GM21367 (cell line): ENCODE measurements at regions not wholly inside any gene's neighbourhood (a gene's known extent, or its start where the extent isn't known, plus 50 kb on each side); places are given as distances from the start of the nearest gene placed in this dataset.

Experiments
- ATAC-seq: cut with Tn5 transposase; IDR thresholded peaks from one replicate; pipeline ENCODE4 v1.9.1; 2021; ENCODE audit not compliant: unreplicated experiment

GRCh38 chr10:4013651-4014121, 228.7 kb upstream of the KLF6 start:
- ATAC-seq: no peak

- ATAC-seq: no peak
Measured at GRCh38 chr10:4012848-4013247, 227.8 kb upstream of the KLF6 start.

- no peak for ATAC-seq
Measured at GRCh38 chr10:4011136-4011812, 226.3 kb upstream of the KLF6 start.

GRCh38 chr10:4008676-4009382, 223.8 kb upstream of the KLF6 start:
- no peak for ATAC-seq

GRCh38 chr10:4007771-4008170, 222.8 kb upstream of the KLF6 start:
- ATAC-seq: no peak

GRCh38 chr10:4006858-4007257, 221.8 kb upstream of the KLF6 start:
- ATAC-seq: no peak

GRCh38 chr10:4006051-4006450, 221.0 kb upstream of the KLF6 start:
- ATAC-seq: no peak

GRCh38 chr10:4004990-4005389, 220.0 kb upstream of the KLF6 start:
- no peak for ATAC-seq

GRCh38 chr10:4004144-4004543, 219.1 kb upstream of the KLF6 start:
- no peak for ATAC-seq

- no peak for ATAC-seq
Measured at GRCh38 chr10:4003348-4003973, 218.5 kb upstream of the KLF6 start.

- no peak for ATAC-seq
Measured at GRCh38 chr10:4001811-4002210, 216.8 kb upstream of the KLF6 start.

- ATAC-seq: no peak
Measured at GRCh38 chr10:3999642-4000041, 214.6 kb upstream of the KLF6 start.

GRCh38 chr10:3996697-3997096, 211.7 kb upstream of the KLF6 start:
- ATAC-seq: no peak

- no peak for ATAC-seq
Measured at GRCh38 chr10:3995302-3996210, 210.5 kb upstream of the KLF6 start.

GRCh38 chr10:3992382-3993178, 207.6 kb upstream of the KLF6 start:
- ATAC-seq: no peak

GRCh38 chr10:3990307-3990706, 205.3 kb upstream of the KLF6 start:
- ATAC-seq: no peak

- ATAC-seq: no peak
Measured at GRCh38 chr10:3987143-3987974, 202.3 kb upstream of the KLF6 start.

GRCh38 chr10:3986493-3987142, 201.6 kb upstream of the KLF6 start:
- no peak for ATAC-seq
